ENCODE measurements at regions not wholly inside any gene's neighbourhood (a gene's known extent, or its start where the extent isn't known, plus 50 kb on each side); places are given as distances from the start of the nearest gene placed in this dataset.

DNA sequence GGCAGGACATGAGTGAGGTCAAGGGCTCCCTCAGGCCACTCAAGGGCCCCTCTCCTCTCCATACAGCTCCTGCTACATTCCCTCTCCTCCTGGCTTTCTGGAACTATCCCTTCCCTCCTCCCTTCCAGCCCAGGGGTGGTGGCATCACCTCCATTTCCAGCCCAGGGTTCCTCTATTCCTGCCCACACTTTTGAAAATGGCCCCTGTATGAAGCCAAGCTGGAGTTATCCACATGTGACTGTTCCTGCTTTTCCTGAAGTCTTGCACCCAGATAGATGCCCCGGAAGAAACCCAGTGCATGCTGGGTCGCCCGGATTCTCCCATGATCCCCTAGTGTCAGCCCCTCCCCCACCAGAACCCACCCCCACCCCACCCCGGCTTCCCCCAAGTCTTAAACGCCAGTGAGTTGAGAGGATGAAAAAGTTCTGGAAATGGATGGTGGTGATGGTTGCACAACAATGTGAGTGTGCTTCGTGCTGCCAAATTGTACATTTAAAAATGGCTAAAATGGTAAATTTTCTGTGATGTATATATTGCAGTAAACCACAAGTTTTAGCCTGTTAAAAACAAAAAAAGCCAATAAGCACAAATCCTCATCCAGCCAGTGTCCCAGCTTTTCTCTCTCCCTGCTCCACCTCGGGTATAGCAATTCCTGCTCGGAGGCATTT is 136.9 kb downstream of the SCARB1 start:
- no peak for DNase-seq (ENCODE audit: low read depth)

DNA sequence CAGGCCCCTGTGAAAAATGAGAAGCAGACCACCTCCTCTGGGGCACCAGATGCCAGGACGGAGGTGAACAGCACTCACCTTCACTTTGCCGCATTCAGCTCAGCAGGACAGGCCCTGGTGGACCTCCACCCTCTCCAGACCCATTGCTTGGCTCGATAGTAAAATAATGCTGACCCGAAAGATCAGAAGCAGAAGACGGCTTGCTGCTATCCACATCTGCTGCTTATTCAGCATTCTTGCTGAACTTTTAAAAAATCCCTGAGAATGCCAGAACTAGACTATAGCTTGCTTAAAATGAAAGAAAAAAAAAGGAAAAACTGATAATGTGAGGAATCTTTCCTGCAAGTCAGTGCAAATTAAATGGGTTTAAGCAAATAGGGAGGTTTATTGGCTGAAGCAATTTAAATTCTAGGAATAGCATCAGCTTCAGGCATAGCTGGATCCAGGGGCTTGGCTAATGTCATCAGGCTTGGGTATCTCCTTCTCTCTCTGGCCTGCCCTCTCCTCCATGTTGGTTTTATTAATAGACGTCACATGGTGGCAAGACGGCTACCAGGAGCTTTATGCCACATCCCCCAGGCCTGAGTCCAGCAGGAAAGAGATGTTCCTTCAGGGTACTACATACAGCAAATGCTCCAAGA is 137.9 kb downstream of the SCARB1 start:
- no peak for DNase-seq (ENCODE audit: low read depth)

DNA sequence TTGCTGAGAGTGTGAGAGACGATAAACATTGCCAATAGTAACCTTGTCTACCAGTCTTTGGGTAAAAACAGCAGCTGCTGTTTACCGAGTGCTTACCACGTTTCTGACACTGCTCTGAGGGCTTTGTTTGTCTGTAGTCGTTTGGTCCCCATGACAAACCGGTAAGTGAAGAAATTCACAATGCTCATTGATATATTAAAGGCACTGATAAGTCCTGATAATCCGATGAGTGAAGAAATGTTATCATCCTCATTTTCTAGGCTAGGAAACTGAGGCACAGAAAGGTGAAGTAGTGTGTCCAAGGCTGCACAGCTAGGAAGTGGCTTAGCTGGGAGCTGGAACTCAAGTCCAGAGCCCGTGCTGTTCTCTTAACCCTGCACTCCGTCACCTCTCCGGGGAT is 138.6 kb downstream of the SCARB1 start:
- no peak for DNase-seq (ENCODE audit: low read depth)

GRCh38 chr12:124722878-124723277 is 140.8 kb downstream of the SCARB1 start:
- peak; percentile 45 for DNase-seq (ENCODE audit: low read depth)

GRCh38 chr12:124721501-124722162 is 142.0 kb downstream of the SCARB1 start:
- no peak for DNase-seq (ENCODE audit: low read depth)

DNA sequence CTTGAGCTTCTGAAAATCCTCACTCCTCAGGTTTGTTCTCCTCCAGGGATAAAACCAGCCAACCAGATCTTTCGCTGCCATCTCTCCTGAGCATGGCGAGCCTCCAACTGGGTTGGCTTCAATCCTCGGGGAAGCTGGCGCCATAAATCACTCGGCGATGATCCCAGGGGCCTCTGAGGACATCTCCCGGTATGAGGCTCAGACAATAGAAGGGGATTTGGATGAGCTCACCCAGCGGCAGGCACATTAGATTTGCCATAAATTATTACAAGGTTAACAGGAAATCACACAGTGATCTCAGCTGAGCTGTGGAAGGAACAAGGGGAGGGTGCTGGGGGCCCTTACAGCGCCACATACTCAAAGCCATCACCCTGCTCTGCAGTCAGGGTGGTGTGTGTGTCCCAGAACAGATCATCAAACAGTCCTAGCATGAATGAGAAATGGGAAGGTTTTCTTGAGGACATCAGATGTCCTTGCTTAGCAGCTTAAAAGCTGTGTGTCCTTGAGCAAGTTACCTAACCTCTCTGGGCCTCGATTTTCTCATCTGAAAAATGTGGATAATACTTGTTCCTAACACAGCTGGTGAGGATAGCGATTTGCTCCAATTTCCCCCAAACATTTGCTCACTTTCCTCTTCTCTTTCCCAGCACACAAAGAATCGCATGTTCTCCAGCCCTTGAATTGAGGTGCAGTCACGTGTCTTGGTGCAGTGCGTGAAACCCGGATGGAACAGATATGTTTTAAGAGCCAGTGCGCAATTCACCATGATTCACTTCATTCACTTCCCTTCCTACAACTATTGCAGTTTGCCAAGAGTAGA is 142.8 kb downstream of the SCARB1 start:
- peak; percentile 94 for DNase-seq (ENCODE audit: low read depth)

GRCh38 chr12:124720004-124720680 is 143.5 kb downstream of the SCARB1 start:
- DNase-seq (ENCODE audit: low read depth): peak; percentile 91

DNA sequence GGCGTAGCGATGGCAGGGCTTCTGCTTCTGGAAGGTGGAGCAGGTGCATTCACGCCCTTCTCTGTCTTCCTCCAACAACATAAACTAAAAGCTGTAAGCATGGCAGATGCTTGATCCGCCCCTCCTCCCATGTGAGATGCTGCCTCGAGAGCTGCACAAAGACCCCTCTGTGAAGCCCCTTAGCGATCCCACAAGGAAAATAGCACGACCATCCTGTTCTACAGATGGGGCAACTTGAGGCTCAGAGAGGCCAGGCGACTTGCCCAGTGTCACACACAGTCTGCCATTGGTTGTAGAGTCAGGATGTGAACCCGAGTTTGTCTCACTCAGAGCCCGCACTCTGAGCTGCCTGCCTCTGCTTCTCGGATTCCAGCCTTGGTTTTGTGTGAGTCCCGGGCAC is 144.4 kb downstream of the SCARB1 start:
- DNase-seq (ENCODE audit: low read depth): no peak

- DNase-seq (ENCODE audit: low read depth): no peak
These were observed 145.2 kb downstream of the SCARB1 start for GRCh38 chr12:124718458-124718857.

DNA sequence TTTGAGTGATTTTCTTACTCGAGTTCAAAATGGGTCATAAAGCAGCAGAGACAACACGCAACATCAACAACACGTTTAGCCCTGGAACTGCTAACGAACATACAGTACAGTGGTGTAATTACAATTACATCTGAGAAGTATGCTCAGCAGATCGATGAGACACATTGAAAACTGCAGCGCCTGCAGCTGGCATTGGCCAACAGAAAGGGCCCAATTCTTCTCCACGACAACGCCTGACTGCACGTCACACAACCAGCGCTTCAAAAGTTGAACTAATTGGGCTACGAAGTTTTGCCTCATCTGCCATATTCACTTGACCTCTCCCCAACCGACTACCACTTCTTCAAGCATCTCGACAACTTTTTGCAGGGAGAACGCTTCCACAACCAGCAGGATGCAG is 145.6 kb downstream of the SCARB1 start:
- DNase-seq (ENCODE audit: low read depth): no peak

GRCh38 chr12:124717318-124717717 is 146.3 kb downstream of the SCARB1 start:
- DNase-seq (ENCODE audit: low read depth): no peak

- DNase-seq (ENCODE audit: low read depth): no peak
These were observed 147.2 kb downstream of the SCARB1 start for GRCh38 chr12:124716208-124717130.

GRCh38 chr12:124715121-124715990 is 147.9 kb upstream of the NCOR2 start:
- DNase-seq (ENCODE audit: low read depth): peak; percentile 54

DNA sequence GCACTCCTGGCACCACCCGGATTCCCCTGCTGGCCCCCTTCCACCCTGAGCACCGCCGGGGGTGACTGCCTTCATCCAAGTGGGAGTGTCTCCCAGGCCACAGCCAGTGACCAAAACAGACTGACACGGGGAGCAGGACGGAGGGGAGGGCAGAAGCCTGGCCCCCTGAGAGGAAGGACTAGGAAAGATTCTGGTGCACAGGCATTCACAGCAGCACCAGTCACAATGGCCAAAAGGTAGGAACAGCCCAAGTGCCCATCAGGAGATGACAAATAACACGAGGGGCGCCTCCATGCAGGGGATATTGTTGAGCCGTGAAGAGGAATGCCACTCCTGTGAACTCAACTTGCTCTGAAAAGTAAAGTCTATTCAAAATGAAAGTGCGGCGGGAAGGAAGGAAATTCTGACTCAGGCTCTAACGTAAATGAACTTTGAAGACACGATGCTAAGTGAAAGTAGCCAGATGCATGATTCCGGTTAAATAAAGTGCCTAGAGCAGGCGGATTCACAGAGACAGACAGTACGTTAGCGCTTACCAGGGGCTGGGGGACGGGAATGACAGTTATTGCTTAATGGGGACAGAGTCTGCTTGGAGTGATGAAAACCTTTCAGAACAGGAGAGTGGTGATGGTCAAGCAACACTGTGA is 146.1 kb upstream of the NCOR2 start:
- peak; percentile 87 for DNase-seq (ENCODE audit: low read depth)

DNA sequence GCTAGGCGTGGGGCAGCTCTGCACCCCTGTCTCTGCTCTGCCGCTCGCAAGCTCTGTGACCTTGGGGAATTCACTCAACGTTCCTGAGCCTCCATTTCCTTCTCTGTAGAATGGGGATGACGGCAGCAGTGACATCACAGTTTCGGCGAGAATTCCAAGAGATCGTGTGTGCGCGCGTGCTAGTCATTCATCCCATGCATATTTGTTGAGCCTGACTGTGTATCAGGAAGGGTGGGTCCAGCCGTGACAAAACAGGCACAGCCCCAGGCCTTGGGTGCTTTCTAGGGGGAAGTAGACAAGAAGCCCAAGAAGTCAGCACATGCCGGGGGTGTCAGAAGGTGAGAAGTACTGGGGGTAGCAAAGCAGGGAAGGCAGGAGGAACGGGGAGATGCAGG is 145.6 kb upstream of the NCOR2 start:
- no peak for DNase-seq (ENCODE audit: low read depth)

DNA sequence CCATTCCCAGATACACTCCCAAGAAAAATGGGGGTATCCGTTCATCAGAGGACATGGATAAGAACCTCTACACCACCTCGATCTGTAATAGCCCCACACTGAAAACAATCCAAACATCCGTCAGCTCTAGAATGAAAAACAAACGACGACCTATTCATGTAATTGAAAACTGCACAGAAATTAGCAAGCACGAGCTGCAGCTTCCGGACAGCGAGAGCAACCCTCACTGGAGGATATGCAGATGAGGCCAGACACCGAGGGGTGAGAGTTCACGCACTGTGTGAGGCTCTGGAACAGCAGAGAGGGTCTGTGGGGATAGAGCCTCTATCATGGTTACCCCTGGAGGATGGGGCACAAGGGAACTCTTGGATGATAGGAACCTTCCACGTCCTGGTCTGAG is 143.9 kb upstream of the NCOR2 start:
- no peak for DNase-seq (ENCODE audit: low read depth)

DNA sequence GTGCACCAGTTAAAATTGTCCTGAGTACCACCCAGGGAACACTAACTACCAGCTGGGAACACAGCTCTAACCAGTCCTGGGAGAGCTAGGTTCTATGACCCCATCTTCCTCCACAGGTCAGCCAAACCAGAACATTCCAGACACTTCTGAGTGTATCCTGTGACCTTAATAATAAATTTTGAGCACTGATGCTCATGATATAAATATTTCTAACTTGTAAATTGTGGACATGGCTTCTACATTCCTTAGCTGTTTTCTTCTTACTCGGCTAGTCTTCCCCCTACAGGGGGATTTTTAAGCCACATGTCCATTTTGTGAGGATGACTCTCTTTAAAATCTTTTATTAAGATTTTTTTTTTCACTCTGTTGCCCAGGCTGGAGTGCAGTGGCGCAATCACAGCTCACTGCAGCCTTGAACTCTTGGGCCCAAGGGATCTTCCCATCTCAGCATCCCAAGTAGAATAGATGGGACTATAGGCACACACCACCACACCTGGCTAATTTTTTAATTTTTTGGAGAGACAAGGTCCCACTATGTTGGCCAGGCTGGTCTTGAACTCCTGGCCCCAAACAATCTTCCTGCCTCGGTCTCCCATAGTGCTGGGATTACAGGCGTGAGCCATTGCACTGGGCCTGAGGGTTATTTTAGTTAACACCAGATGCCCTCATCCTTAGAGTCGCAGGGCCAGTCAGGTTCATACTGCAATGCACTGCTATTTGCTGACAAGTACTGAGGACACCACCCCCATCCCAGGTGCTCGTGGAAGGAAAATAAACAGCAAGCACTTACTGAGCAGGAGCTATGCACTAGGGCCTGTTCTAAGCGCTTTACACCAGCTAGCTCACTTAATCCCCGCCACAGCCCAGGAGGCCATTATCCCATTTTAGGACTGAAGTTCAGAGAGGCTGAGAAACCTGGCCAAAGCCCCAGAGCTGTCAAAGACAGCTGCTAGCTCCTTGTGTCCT is 142.6 kb upstream of the NCOR2 start:
- DNase-seq (ENCODE audit: low read depth): peak; percentile 54

DNA sequence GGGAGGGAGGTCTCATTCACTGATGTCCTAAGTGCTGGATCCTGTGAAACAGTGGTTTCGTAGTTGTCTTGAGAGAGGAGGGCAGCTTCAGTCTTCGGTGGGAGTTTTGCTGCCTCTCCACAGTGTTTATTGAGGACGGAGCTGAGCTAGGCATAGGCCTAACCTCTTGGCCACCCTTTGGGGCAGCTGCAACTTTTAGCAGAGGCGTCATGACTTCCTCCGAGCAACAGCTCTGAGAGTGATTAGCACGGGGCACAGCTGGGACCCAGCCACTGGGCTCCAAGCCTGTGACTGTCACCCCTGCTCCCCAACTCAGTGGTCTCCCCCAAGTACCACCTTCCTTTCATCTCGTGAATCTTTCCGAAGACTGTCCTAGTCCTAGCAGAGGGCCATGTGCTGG is 139.9 kb upstream of the NCOR2 start:
- no peak for DNase-seq (ENCODE audit: low read depth)

All from M059J (cell line).